ENCODE measurements at regions not wholly inside any gene's neighbourhood (a gene's known extent, or its start where the extent isn't known, plus 50 kb on each side); places are given as distances from the start of the nearest gene placed in this dataset.

DNA sequence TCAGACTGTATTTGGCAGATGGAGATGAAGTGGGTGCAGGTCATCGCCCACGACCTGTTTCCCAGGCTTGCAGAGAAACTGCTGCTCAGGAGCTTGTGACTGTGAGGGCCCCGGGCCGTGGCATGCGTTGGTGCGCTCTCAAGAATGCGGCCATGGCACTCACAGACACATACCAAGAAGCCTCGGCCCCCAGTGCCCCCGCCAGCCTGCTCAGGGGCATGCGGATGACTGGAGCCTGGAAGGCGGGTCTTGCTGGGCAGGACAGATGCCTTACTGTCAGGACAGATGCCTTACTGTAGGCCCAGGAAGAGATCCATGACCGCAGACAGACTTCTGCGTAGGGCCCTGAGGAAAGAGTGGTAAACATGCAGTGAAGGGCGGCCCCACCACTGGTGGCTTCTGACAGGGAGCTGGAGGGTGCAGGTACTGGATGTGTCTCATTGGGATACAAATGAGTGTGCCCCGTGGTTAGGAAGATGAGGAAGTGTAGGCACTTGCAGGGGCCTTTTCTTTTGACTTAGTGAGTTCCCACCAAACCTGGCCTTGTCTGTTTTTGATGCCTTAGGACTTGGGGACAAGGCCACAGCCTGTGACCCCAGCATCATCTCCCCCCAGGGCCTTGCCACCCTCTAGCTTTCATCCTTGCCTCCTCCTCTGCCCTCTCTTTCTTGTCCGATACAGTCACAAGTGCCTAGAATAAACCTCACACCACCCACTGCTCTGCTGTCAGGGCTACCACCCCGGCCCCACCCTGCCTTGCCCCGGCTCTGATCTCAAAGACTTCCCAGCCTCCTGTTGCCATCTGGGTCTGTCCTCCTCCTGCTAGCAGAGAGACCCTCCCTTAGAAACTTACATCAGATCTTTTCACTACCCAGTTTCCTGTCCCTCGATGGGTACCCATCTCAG, 68.8 kb upstream of the ABL1 start:
- H4K20me1 ChIP-seq (ENCODE audit: low read depth) = peaks cover 30% of the 10 kb centered on the region
- Mint-ChIP-seq H3K4me3 (no peak overlapping the region), H3K36me3 (peaks cover 2% of the 10 kb centered on the region), H3K9me3 (no peaks in the 10 kb centered on the region), H3K27me3 (ENCODE audit: insufficient read depth, low read depth) (no peaks in the 10 kb centered on the region), H3K4me1 (peaks cover 40% of the 10 kb centered on the region), H3K27ac (peak overlapping the region; percentile 76)
- peaks cover 23% of the 10 kb centered on the region for H3K4me1 ChIP-seq
- H3K27ac ChIP-seq = no peak overlapping the region
- H3F3A ChIP-seq (ENCODE audit: low read depth) = no peaks in the 10 kb centered on the region
- H3K9ac ChIP-seq = peak overlapping the region; percentile 28
- TF ChIP-seq EZH2 (IDR thresholded peaks at IDR 0.05) (no peak), EZH2phosphoT487 (IDR thresholded peaks at IDR 0.05) (no peak)
- TF ChIP-seq, protein P1, sequence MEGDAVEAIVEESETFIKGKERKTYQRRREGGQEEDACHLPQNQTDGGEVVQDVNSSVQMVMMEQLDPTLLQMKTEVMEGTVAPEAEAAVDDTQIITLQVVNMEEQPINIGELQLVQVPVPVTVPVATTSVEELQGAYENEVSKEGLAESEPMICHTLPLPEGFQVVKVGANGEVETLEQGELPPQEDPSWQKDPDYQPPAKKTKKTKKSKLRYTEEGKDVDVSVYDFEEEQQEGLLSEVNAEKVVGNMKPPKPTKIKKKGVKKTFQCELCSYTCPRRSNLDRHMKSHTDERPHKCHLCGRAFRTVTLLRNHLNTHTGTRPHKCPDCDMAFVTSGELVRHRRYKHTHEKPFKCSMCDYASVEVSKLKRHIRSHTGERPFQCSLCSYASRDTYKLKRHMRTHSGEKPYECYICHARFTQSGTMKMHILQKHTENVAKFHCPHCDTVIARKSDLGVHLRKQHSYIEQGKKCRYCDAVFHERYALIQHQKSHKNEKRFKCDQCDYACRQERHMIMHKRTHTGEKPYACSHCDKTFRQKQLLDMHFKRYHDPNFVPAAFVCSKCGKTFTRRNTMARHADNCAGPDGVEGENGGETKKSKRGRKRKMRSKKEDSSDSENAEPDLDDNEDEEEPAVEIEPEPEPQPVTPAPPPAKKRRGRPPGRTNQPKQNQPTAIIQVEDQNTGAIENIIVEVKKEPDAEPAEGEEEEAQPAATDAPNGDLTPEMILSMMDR (IDR thresholded peaks at IDR 0.05) = no peak
- H2AFZ ChIP-seq (replicated peaks) = no peak overlapping the region
- no peak for DNase-seq (ENCODE audit: low spot score)
- no peaks in the 10 kb centered on the region for H3K27me3 ChIP-seq
- H3K4me2 ChIP-seq = no peak overlapping the region
- H3K36me3 ChIP-seq = no peaks in the 10 kb centered on the region
- no peaks in the 10 kb centered on the region for H3K9me3 ChIP-seq (ENCODE audit: low read depth)
- H3K79me2 ChIP-seq (ENCODE audit: low read depth) = peaks cover 60% of the 10 kb centered on the region
- no peak overlapping the region for H3K4me3 ChIP-seq

DNA sequence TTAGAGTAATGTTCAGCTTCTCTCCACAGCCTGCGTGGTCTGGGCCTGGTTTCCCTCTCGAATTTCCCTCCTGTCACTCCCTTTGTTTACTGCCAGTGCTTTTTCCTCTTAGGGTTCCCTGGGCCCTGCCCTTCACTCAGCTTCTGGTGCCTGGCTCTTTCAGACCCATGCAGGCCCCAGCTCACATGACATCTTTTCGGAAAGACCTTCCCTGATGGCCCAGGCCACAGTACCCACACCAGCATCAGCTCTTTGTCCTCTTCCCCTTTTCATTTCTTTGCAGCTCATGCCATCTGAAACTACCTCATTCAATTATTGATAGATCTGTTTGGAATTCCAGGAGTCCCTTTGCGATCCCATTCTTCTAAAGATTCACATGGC, 68.1 kb upstream of the ABL1 start:
- no peaks in the 10 kb centered on the region for H3K36me3 Mint-ChIP-seq
- H4K20me1 ChIP-seq (ENCODE audit: low read depth) = peaks cover 30% of the 10 kb centered on the region
- no peak for DNase-seq (ENCODE audit: low spot score)
- no peaks in the 10 kb centered on the region for H3K9me3 ChIP-seq (ENCODE audit: low read depth)
- peaks cover 60% of the 10 kb centered on the region for H3K79me2 ChIP-seq (ENCODE audit: low read depth)
- H3K27me3 Mint-ChIP-seq (ENCODE audit: insufficient read depth, low read depth) = no peaks in the 10 kb centered on the region
- no peak overlapping the region for H3K4me3 ChIP-seq
- H3K4me1 ChIP-seq = peaks cover 23% of the 10 kb centered on the region
- H3K27ac Mint-ChIP-seq = peak overlapping the region; percentile 10
- H2AFZ ChIP-seq (replicated peaks) = no peak overlapping the region
- peaks cover 40% of the 10 kb centered on the region for H3K4me1 Mint-ChIP-seq
- H3K4me2 ChIP-seq = no peak overlapping the region
- TF ChIP-seq, protein P1 (IDR thresholded peaks at IDR 0.05) = no peak
- no peak for TF ChIP-seq EZH2phosphoT487 (IDR thresholded peaks at IDR 0.05)
- no peak for TF ChIP-seq EZH2 (IDR thresholded peaks at IDR 0.05)
- H3K27me3 ChIP-seq = no peaks in the 10 kb centered on the region
- no peak overlapping the region for H3K4me3 Mint-ChIP-seq
- H3K36me3 ChIP-seq = no peaks in the 10 kb centered on the region
- H3F3A ChIP-seq (ENCODE audit: low read depth) = no peaks in the 10 kb centered on the region
- no peaks in the 10 kb centered on the region for H3K9me3 Mint-ChIP-seq
- peak overlapping the region; percentile 28 for H3K9ac ChIP-seq
- no peak overlapping the region for H3K27ac ChIP-seq

DNA sequence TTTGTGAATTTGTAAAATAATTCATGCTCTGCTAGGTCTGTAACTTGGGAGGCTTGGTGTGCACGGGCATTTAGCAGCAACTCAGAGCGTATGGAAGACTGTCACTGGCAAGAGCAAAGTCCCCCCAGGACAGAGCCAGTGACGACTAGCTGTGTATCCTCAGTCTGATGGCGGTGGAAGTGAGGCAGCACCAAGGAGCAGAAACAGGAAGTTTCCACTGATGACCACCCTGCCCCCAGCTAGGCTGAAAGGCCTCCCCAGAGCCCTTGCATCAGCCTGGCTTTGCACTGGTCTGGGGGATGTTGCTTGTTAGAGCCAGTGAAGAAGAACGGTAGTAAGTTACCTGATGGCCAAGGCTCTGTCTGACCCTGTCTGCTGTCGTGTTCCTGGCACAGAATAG, 66.8 kb upstream of the ABL1 start:
- Histone ChIP-seq H4K20me1 (ENCODE audit: low read depth) (peaks cover 34% of the 10 kb centered on the region), H3K9me3 (ENCODE audit: low read depth) (no peaks in the 10 kb centered on the region), H3K4me2 (no peak overlapping the region), H3K27me3 (no peaks in the 10 kb centered on the region), H2AFZ (replicated peaks) (no peak overlapping the region), H3K27ac (peak overlapping the region; percentile 16), H3K9ac (no peak overlapping the region), H3K4me3 (no peak overlapping the region), H3K79me2 (ENCODE audit: low read depth) (peaks cover 61% of the 10 kb centered on the region), H3F3A (ENCODE audit: low read depth) (no peaks in the 10 kb centered on the region), H3K4me1 (peaks cover 23% of the 10 kb centered on the region), H3K36me3 (no peaks in the 10 kb centered on the region)
- no peak for DNase-seq (ENCODE audit: low spot score)
- H3K9me3 Mint-ChIP-seq = no peaks in the 10 kb centered on the region
- no peaks in the 10 kb centered on the region for H3K27me3 Mint-ChIP-seq (ENCODE audit: insufficient read depth, low read depth)
- TF ChIP-seq EZH2phosphoT487 (IDR thresholded peaks at IDR 0.05) (no peak), EZH2 (IDR thresholded peaks at IDR 0.05) (no peak)
- TF ChIP-seq, protein P1 (IDR thresholded peaks at IDR 0.05) = no peak
- no peaks in the 10 kb centered on the region for H3K36me3 Mint-ChIP-seq
- H3K27ac Mint-ChIP-seq = no peak overlapping the region
- H3K4me3 Mint-ChIP-seq = no peak overlapping the region
- peaks cover 38% of the 10 kb centered on the region for H3K4me1 Mint-ChIP-seq

All from neural progenitor cell (in vitro differentiated cells).